Fibroblast of lung (primary cell): ENCODE measurements at regions not wholly inside any gene's neighbourhood (a gene's known extent, or its start where the extent isn't known, plus 50 kb on each side); places are given as distances from the start of the nearest gene placed in this dataset.

Experiments
- CTCF ChIP-seq, 2 donors: IDR thresholded peaks in 1 of 2; conservative IDR thresholded peaks in 1 of 2; 1 replicate in 1 of 2; 2 replicates in 1 of 2; pipeline ENCODE4 v1.5.1; 2011 to 2012; ENCODE audit warnings: low read length in 2 of 2, control low read depth in 1 of 2, inconsistent platforms in 1 of 2, low read depth in 1 of 2, mild to moderate bottlenecking in 1 of 2
- EZH2 ChIP-seq: IDR thresholded peaks from 2 replicates; pipeline ENCODE4 v1.5.1; 2012; ENCODE audit warnings: low read length, control low read depth, mild to moderate bottlenecking; ENCODE audit errors: missing control alignments

DNA sequence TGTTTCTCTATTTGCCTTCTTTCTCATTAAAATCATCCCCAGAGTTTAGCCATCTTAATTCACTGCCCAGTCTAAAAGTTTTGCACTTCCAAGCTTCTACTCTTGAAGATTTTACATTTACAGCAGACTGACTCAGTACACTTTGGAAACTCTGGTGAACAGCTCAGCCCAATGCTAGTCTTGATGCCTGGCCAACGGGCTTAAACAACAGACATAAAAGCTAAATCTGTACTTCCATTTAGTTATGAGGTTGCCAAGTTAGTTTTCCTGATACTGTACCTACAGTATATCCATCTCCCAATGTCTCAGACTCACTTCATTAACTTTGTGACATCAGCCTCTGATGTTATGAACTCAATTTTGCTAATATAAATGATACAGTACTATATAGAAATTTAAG lies 891.8 kb upstream of the SOX9 start:
- TF ChIP-seq EZH2 (no peak), CTCF (conservative IDR thresholded peaks at IDR 0.05 in 1 of 2, IDR thresholded peaks at IDR 0.05 in 1 of 2; ENCODE audit: low read depth in 1 of 2, low read length in 2 of 2) (no peak)
